CD4-positive, alpha-beta T cell treated with Interleukin-6 for 4 hours (primary cell): ENCODE measurements at regions not wholly inside any gene's neighbourhood (a gene's known extent, or its start where the extent isn't known, plus 50 kb on each side); places are given as distances from the start of the nearest gene placed in this dataset.
"Not testable (repeated sequence)": the region's sequence is repeated elsewhere in the genome, so short reads cannot be mapped to it uniquely, and the experiment has no call there.

ENCODE experiments used
- DNase-seq: peaks from one replicate; pipeline ENCODE4 v3.0.0-alpha.2; 2020; ENCODE audit warnings: mixed read lengths

DNA sequence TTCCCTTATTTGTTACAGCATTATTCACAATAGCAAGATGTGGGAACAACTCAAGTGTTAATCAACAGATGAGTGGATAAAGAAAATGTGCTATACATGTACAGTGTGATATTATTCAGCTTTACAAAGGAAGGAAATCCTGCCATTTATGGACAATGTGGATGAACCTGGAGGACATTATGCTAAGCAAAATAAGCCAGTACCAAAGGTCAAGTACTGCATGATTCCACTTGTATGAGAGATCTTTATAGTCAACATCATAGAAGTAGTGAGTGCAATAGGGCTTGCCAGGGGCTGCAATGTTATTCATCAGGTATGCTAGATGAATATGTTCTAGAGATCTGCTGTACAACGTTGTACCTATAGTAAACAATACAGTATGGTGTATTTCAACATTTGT lies 138.5 kb upstream of the AGR3 start:
- DNase-seq = no peak

DNA sequence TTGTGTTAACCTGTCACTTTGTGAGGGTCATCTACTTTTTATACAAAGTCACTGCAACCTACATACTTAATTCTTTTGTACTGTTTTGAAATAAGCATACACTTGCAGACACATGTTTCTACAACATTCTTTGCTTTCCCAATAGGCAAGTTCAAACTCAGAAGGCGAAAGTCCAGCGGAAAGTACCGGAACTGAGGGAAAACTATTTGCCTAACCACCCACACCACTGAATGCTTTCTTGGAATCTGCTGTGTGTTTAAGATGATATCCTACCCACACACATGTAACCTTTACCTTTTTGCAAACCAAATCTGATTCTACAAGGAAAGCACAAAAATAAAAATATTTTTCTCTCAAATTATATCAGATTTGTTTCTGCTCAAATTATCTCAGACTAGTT lies 139.4 kb upstream of the AGR3 start:
- no peak for DNase-seq

DNA sequence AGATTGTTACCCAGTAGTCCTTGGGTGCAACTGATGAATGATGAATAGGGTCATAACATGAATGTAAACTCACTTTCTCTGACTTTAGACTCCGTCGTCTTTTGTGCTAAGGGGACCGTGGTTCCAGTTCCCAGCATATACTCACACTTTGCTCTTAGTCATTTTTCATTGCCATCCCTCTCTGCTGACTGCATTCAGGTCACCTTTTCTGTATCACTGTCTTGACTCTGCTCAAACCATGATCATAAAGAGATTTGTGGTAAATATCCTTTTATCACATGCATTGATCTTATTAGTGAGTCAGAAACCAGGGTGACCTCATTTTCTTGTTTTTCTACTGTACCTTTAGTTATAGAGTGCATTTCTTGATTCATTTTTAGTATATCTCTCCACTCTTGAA lies 141.1 kb upstream of the AGR3 start:
- DNase-seq = peak; percentile 41

DNA sequence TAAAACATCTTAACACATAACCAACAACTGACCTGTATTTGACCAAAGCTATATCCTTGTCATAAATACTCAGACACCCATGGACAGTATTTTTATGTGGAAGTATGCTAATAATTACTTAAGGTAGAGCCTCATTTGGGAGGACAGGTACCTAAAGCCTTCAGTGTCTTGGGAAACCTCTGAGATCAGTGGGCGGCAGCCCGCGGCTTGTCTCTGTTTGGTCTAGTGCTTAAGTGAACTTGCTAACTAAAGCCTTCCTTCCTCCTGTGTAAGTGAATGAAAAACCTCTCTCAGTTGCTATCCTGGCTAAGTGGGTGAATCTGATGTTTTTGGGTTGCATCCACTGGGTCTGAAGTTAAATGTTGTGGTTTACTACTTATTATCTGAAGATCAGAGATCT lies 144.5 kb upstream of the AGR3 start:
- DNase-seq = no peak

DNA sequence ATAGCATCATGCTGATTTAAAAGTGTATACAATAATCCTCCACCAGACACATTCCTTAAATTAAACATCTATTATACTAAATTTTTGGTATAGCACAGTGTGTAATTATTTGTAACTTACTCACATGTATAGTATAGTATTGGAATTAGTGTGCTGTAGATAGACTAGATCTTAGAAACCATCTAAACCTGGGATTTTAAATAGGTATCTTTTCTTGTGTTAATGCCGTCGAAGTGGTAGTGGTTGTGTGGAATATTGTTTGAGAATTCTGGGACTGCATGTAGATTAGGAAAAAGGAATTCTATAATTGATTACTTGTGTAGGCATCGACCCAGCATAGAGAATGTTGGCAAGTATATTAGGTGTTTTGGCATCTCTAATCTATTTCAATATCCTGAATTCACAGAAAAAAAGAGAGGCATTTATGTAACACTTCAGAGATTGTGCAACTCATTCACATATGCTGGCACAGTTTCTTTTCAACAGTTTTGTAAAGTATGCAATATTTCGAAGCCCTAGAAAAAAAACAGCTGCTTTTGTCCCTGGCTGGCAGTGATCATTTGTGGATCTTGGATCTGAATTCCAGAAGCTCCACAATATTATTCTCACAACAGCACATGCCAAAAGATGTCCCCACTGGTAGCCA lies 145.5 kb upstream of the AGR3 start:
- DNase-seq = no peak

DNA sequence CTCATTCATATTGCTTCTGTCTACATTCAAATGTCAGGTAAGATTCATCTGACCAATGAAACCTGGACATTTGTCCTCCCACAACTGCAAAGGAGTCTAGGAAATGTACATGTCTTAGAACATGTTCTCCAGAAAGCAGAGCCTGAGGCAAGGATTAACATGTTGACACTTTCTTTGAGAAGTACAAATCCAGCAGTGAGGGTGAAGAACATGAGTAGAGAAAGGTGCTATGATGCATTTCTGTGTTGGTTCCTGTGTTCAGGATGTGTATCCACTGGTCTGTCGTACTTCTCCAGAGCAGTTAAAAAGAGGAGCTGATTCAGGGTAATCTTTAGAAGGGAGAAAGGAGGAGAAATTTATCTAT lies 146.0 kb upstream of the AGR3 start:
- no peak for DNase-seq

DNA sequence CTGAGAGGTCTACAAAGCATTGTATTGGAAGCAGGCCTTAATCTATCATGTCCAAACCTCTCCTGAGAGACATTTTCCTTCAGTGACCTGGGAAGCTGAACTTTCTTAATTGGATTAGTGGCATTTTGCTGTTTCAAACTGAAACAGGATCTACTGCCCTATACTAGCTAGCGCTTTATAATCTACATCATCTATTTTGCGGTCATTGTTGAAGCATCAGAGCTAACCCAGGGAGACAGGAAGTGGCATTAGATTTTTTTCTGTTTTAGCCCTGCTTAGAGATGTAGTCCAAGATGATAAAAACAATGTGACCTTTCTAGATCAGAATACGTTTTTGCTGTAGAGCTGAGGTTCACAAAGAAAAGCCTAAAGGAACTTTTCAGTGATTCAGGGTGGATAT lies 147.4 kb upstream of the AGR3 start:
- DNase-seq = no peak

DNA sequence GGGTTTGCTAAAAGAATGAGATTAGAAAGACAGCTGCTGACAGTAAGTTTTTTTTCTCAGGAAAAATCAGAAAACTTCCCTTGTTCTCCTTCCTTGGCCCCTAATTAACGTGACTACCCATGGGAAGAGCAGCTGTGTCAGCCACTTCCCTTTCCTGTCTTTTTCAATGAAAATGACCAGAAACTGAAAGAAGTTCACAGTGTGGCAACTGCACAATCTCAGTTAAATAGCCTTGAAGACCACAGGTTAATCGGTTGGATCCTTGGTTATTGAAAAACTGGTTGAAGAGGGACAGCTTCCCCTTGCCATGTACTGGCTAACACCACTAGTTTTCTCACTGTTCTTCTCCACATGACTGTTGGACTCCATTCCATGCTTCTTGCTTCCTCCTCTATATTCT lies 148.8 kb upstream of the AGR3 start:
- no peak for DNase-seq

DNA sequence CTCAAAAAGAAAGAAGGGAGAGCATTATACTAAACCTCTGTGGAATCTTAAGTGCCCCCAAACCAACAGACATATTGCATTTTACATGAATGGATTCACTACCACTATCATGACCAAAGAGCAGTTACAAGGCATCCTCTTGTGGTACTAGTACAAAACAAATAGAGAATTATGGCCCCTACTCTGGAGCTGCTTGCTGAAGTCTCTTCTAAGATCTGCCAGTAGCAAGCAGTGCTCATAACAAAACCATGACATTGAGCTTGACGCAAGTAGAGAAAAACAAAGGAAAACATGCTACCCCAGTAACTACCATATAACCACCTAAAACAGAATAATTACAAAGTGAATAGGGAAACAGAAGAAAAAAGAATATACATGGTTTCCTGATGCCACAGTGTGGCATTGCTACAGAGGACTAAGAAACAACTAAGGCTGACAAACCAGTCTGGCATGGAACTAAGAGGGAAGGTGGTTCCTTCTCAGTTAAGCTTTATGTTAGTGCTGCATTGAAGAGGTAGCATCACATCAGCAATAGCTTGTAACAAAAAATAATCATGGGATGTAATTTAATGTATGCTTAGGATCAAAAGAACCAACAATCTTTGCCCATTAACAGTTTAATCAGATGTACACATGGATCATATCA lies 150.2 kb upstream of the AGR3 start:
- no peak for DNase-seq

DNA sequence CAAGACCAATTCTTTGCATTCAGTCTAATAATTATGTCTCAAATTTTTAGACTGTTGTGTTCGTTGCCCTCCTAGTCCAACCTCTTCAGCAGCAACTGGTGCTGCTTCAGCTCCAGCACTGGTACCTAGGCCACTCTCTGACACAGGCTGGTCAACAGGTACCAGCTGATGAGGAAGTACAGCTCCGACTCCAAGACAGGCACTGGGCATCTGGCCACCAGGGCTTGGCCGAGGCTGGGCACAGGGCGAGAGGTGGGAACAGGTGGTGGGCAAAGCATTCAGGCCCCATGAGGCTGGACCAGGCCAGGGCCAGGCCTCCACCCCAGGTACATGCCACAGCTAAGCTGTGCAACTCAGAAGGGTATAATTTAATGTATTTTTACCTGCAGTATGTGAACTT lies 151.5 kb upstream of the AGR3 start:
- DNase-seq = no peak

DNA sequence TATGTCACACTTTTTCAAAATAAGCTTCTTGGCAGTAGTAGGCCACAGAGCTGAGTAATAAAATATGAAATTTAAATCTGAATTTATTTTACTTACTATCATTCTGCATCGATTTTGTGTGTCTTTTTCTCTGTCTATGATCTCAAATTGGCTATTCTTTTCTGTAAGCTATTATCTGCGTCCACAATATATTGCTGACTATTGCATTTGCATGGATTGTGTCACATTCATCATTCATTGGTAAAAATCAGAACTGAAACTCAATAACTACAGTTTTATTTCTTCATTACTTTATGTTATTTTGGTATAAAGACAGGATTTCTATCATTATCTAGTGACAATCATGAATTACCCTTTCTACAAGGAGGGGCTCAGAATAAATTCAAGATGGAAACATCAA lies 154.8 kb upstream of the AGR3 start:
- DNase-seq = no peak

DNA sequence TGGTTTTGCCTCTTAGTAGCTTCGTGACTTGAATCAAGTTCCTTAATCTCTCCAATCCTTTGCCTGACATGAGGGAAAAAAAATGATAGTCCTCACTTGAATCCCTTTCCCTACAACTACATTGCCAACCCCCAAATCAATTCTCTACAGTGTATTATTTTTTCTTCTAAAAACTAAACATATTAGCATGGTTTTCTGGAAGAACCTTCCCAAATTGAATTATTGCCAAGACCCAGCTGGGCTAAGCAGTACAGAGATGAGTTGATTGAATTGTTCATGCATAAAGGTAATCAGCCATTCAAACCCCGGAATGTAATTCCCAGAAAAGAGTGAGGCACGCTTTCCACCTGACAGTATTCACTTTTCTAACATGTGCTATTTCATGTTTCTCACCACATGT lies 155.6 kb upstream of the AGR3 start:
- no peak for DNase-seq

DNA sequence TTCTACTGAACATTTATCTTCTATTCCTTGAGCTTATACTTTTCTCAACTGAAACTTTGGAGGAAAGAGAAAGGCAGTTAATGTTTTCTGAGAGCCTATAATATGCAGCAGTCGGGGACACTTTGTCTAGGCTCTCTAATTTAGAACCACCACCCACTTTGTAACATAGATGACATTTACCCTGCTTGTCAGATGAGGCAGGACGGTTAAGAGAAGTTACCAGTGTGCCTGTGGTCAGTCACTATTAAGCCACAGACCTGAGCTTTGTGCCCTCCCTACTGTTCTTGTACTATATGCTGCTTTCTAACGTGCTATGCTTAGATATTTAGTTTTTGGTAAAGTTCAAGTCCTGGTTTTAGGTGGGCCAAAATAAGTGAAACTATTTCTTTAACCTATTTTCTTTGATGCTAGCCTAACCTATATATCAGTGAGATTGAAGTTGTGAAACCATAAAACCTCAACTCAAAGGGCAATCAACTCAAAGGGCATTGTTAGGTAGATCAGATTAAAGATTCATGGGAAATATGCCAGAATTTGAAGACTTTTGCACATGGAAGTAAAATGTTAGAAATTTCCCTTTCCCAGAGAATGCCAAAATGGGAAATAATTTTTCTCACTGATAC lies 156.5 kb upstream of the AGR3 start:
- no peak for DNase-seq

DNA sequence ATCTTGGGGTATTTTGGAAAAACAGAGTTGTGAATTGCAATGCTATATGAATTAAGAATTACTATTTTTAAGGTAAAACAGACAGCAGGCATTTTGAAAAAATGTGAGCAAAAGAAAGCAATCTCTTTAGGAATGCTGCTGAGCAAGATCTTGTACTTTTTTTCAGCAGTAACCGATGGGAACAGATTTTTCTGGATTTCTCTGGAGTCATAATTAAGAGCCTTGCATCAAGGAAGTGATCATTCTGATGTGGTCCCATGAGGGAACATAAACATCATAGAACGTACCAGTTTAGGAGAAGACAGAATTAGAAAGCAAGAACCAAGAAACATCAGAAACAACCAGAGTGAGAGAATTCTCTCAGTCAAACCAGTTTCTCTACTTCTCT lies 157.0 kb upstream of the AGR3 start:
- no peak for DNase-seq

DNA sequence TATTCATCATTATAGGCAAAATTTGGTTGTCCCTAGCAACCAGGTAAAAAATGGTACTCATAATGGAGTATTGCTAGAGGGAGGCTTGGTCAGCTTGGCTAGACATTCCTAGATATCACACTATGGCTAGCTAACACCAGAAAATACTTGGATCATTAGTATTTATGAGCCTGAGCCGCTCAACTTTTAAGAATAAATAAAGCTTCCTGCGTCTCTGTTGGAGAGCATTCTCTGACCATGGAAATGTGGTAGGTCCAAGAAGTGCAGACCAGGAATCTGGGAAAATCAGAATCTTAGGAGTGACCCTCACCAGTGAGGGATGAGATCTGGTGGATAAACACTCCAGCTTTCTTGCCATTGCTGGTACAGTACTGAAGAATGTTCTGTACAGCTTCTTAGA lies 157.6 kb upstream of the AGR3 start:
- no peak for DNase-seq

DNA sequence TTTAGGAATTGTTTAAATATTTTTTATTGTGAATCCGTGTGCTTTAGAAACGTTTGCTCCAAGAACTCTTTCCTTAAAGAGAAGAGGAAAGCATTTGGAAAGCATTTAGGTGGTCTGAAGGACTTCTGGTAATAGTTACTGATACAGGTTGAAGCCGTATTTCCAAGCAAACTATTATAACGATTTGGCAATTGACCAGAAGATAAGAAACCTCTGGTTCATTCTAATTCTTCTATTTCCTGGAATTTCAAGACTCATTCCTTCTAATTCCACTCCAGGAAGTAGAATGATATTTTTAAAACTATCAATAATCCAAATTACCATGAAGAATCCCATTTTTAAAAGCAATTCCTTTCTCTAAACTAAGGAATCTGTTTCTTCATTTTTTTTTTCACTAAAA lies 158.9 kb upstream of the AGR3 start:
- no peak for DNase-seq

DNA sequence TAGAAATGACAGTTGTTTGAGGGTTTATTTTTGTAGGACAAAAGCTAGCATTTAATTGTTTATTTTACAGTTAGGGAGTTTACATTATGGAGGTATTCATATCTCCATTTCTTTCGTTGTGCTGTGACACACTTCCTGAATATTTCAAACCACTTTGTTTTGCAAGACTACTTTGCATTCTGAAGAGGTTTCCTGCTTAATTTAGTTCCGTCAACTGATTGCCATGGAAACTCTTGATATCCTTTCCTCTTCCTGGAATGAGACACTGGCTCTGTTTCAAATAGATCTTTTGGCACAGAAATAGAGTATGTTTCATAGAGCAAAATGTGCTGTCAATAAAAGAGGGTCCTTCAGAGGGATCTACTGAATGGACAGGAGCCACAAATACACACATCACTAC lies 159.5 kb upstream of the AGR3 start:
- DNase-seq = no peak

DNA sequence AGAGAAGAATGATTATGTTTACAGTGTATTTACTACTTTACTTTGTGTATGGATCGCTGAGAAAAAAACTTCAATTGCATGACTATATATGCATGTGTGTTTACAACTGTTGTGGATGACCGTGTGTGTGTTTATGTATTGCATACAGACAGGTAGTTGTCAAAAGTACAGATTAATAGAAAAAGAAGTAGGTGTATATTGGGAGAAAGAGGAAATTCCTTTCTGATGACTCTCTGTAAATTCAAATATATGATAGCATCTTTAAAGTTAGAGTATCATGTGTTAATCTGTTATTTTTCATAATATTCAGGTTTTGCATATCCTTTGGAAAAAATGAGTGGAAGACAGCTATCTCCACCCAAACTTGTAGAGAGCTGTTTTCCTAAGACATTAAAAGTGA lies 160.4 kb upstream of the AGR3 start:
- no peak for DNase-seq

DNA sequence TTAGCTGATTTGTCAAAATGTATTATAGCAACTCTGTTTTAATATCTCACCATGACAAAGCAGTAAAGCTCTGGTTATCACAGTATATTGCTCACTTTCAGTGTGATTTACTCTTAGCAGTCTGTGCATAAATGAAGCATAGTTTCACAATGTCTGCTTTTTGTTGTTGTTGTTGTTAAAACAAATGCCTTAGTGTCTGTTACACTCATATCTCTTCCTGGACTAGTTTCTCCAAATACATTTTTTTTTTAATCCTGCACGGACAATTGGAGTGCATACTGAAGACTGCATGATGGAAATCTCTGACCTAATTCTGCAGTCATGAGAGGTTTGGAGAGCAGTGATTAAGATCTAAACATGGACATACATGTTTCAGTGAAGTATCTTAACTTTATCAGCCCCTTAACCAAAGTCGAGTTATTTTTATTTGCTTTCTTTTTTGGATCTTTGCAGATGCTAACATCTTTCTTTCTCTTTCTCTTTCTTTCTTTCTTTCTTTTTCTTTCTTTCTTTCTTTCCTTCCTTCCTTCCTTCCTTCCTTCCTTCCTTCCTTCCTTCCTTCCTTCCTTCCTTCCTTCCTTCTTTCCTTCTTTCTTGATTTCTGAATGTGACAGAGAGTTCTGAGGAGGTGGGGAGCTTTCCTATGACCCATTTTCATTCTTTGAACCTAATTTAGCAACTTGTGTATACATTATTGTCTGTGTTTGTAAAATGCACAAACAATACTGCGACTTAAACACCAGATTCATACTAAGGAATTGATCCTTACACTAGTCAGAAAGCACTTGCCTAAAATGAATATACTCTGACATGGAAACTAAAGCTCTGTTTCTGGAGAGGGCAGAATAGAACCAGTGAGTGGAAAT lies 161.5 kb upstream of the AGR3 start:
- no peak for DNase-seq

DNA sequence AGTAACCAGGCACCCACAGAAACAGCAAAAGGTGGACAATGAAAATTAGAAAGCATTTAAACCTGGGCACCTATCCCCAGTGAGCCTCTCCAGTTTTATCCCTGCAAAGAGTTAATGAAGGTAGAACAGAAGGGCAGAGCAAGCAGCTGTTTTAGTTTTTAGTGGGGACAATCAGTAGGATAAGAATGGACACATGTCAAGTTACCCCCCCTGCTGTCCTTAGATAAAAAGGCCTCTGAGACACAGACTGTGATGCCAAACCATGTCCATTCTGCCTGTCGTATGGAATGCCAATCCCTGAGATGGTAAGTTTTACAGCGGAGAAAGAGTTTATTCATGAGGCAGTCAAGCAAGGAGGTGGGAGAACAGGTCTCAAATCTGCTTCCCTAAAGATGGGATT lies 162.6 kb upstream of the AGR3 start:
- DNase-seq = no peak

DNA sequence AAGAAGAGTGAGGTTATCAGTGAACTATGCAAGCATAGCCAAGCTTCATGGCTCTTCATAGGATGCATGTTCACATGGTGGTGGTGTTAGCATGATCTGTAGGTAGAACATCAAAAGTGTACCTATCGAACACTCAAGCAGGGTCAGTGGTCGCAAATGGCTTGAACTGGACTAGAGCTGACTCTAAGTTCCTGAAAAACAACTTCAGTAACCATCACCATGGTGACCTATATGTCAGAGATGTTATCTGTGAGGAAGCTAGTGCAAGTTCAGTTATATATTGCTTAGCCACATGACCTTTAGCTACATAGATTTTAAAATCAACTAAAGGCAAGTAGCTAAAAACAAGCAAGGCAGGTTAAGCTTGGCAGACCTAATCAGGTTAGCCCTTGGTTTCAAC lies 163.1 kb upstream of the AGR3 start:
- no peak for DNase-seq

DNA sequence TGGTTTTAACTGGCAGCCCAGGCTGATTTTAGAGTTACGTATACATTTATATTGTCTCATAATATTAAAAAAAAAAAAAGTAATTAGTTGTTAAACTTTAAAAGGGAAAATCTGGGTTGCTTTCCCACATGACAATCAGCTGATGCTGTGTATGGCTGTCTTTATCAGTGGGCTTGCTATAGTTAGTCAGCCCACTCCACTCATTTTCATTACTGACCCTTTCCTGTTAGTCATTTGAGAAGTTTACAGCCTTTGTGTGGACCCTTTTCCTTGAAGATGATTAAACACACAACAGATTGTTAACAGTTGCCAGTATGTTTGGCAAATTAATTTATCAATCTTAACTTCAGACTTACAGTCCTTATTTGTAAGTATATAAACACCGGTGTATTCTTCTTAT lies 164.5 kb upstream of the AGR3 start:
- no peak for DNase-seq

DNA sequence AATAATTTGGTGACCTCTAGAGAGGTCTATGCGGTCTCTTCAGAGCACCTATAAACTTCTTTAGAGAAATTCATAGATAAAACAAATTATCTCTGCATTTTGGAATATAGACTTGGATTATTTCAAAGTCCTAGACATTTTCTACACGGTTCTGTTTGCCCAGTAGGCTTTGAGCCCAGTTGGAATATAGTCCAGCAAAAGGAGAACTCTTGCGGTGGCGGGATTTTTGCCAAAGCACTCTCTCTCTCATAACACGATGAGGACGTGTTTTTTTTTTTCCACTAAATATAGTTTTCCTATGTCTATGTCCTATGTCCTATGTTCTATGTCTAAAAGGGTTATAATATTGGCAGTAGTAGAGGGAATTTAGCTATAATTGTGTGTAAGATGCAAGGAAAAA lies 164.9 kb upstream of the AGR3 start:
- no peak for DNase-seq

DNA sequence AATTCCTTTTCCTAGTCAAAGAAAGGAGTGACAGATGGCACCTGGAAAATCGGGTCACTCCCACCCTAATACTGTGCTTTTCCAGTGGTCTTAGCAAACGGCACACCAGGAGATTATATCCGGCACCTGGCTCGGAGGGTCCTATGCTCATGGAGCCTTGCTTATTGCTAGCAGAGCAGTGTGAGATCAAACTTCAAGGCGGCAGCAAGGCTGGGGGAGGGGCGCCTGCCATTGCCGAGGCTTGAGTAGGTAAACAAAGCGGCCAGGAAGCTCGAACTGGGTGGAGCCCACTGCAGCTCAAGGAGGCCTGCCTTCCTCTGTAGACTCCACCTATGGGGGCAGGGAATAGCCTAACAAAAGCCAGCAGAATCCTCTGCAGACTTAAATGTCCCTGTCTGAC lies 171.4 kb upstream of the AGR3 start:
- DNase-seq = not testable (repeated sequence)
